NCI-H2029 (cell line): ENCODE measurements at regions not wholly inside any gene's neighbourhood (a gene's known extent, or its start where the extent isn't known, plus 50 kb on each side); places are given as distances from the start of the nearest gene placed in this dataset.
A peak's percentile ranks its signal among the peaks of the same experiment; 100 is the strongest.
"Not testable (repeated sequence)": the region's sequence is repeated elsewhere in the genome, so short reads cannot be mapped to it uniquely, and the experiment has no call there.

ENCODE experiments used
- DNase-seq: peaks from one replicate; lab custom pipeline; 2025; lab: John Stamatoyannopoulos, UW

GRCh38 chr7:19957664-19958063 lies 184.2 kb upstream of the TMEM196 start:
- DNase-seq, result no peak

GRCh38 chr7:19954166-19954565 lies 180.7 kb upstream of the TMEM196 start:
- not testable (repeated sequence) for DNase-seq

- not testable (repeated sequence) for DNase-seq
These were observed 180.0 kb upstream of the TMEM196 start for GRCh38 chr7:19953411-19953810.

DNA sequence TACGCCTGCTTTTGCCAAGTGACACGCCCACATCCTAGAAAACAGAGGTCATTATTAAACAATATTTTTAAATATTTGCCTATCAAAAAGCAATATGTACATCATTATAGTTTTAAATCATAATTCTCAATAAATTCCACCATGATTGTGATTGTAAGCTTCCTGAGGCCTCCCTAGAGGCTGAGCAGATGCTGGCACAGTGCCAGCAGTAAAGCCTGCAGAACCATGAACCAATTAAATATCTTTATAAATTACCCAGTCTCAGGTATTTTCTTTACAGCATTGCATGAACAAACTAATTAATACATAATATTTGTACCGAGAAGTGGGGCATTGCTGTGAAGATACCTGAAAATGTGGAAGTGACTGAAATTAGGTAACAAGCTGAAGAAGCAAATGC lies 174.7 kb upstream of the TMEM196 start:
- no peak for DNase-seq

- DNase-seq, result no peak
These were observed 171.1 kb upstream of the TMEM196 start for GRCh38 chr7:19944363-19945120.

DNA sequence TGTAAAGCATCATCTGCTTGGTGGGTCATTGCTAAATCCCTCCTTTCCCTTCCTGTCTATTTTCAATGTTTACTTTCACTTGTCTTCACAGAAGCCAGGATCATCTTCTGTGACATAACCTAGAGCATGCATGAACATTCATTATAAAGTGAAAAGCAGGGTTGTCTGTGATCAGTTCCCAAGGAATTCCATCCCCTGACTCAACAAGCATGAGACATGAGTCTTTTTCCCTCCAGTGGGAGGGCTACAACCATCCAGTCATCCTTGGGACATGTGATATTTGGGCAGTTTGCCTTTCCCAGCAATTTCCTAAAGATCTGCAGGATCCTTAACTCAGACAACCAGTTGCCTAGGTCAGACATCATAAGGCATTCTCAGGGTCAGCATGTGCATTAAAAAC lies 166.3 kb upstream of the TMEM196 start:
- DNase-seq, result no peak

DNA sequence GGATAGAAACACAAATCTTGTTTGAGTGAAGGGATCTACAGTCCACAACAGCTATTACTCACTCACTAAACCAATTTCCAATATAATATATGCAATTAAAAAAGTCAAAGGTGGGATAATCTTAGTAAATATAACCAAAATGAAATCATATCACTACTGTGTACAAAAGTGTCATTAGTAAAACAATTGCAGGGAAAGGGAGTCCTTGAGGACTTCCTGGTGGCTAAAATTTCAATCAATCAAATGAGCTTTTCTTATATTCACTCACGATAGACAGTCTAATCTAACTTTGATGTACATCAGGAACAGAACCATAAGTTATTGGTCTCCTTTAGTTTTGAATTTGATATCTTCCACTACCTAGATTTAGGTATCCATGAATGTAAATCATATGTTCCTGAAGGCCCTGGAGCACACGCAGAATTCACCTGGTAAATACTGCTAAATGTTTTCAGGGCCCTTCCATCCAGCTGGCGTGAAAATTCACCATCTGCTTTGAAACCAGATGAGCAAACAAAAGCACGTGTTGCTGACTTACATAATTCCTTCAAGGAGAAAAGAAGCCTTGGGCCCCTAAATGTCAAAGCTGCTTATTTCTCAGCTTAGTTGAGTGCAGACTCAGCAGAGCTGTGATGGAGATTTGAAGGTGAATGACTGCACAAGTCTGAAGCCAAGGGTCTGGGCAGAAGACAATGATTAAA lies 159.3 kb upstream of the TMEM196 start:
- DNase-seq, result peak; percentile 36

GRCh38 chr7:19930851-19931250 lies 157.4 kb upstream of the TMEM196 start:
- no peak for DNase-seq

GRCh38 chr7:19930051-19930450 lies 156.6 kb upstream of the TMEM196 start:
- DNase-seq, result no peak

DNA sequence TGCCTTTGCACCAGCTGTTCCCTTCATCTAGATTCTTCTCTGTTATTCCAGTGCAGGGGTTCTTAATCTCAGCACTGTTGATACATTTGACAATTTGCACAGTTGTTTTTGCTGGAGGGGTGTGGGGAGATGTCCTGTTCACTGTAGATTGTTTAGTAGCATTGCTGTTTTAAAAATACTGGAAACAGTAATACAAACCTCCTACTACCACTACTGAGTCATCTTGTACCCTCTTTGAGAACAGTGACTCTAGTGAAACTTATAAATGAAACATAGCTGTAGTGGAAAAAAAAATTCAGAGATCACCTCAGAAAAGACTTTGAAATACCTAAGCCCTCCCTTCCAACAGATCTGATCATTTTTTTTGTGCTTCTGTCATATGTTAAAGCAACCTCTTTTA lies 154.8 kb upstream of the TMEM196 start:
- DNase-seq, result no peak

- DNase-seq, result no peak
These were observed 147.3 kb upstream of the TMEM196 start for GRCh38 chr7:19920705-19921104.

DNA sequence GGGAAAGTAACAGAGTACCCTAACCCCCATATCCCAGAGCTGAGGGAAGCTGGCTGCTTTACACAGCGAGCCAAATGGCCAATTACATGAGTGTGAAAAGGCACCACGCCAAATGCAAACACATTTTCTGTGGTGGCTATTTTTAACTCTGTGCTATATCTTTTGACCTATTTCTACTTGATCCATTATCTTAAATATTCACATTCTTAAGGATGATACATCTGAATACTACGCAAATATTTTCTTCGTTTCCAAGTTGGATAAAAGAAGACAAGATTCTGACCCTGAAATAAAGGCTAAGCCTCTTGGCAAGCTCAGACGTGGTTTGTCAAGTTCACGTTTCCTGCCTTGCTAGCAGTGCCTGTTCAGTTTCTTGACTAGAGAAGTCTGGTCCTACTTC lies 146.7 kb upstream of the TMEM196 start:
- no peak for DNase-seq

DNA sequence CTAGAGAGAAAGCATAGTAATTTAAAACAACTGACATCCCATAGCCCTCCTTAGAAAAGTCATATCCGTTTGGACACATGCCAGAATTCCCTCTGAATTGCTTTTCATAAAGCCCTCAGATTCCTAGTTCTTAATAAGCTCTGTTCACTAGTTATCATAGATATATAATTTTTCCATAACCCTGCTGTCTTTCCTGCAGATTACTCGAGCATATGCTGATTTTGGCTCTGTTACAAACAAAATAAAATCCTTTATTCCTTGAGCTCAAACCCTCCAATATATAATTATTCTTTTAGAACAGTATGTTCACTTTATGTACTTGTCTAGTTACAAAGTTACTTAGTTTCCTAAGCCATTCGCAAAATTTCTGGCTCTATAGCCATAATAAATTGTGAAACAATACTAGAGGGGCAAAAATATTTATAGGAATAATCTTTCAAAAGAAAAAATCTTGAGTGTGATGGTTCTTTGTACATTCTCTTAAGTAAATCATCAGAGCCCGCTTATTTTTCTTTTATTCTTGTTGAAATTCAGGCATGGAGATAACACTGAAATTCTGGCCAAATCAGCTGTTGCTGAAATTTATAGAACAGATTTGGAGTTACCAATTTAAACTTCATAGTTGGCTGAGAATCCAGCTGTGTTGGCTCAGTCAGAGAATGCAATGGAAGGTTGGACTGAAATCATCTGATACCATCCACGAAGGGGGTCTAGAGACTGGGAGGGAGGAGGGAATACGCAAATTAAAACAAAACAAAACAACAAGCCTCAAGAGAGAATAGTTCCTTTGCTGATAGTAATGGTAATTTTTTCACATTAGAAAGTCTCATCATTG lies 146.1 kb upstream of the TMEM196 start:
- no peak for DNase-seq

GRCh38 chr7:19916046-19916445 lies 142.6 kb upstream of the TMEM196 start:
- no peak for DNase-seq

DNA sequence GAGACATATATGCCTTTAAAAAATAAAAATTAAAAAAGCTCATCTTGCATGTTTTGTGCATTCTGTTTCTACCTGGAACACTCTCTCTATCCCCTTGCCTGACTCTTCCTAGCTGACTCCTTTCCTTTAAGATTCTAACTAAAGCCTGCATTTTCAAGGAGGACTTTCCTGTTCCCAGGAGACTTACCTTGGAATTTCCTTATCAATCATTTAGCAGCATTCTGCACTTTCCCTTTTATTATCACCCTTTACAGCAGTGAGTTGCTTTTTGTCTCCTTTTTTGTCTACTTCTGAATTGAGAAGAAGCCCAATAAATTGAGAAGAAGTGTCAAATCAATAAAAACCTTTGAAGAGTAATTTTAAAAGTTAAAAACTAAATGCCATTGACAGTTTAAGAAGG lies 142.2 kb upstream of the TMEM196 start:
- DNase-seq, result no peak

- no peak for DNase-seq
These were observed 141.4 kb upstream of the TMEM196 start for GRCh38 chr7:19914866-19915265.

DNA sequence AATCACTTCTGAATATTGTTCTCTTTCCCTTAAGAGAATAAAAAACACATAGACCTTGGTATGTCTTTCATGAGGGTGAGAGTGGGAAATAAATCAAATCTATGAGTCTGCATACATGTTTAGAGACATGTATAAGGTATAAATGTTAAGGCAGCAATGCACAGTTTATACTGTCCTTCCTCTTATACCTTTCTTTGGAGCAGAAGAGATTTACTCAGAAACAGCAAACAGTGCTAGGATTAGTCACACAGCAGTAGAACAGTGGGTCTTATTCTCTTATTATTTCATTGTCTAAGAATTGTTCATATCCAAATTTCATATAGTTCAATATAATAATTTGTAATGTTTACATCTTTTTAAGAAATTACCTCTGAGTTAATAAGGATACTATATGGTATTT lies 126.7 kb upstream of the TMEM196 start:
- no peak for DNase-seq

GRCh38 chr7:19899529-19899928 lies 126.1 kb upstream of the TMEM196 start:
- DNase-seq, result no peak

DNA sequence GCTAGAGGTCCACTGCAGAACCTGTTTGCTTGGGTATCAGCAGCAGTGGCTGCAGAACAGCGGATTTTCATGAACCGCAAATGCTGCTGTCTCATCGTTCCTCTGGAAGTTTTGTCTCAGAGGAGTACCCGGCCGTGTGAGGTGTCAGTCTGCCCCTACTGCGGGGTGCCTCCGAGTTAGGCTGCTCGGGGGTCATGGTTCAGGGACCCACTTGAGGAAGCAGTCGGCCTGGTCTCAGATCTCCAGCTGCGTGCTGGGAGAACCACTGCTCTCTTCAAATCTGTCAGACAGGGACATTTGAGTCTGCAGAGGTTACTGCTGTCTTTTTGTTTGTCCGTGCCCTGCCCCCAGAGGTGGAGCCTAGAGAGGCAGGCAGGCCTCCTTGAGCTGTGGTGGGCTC lies 109.5 kb upstream of the TMEM196 start:
- not testable (repeated sequence) for DNase-seq

GRCh38 chr7:19872094-19872493 lies 98.7 kb upstream of the TMEM196 start:
- DNase-seq, result no peak

DNA sequence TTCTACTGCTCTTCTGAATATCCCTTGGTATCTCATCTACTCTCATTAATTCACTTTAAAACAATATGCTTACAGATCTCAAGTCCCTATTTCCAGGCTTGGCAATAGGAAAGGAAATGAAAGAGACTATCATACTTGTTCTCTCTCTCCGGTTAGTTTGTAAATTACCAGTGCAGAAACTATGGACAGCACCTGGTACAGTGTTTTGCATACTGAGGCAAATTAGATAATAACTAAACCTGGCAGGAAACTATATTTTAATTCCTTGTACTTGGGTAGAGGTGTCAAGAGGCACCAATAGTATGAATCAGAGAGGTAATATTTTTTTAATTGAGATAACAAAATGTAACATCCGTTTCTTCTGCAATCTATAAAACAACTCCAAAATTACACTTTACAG lies 97.7 kb upstream of the TMEM196 start:
- no peak for DNase-seq

DNA sequence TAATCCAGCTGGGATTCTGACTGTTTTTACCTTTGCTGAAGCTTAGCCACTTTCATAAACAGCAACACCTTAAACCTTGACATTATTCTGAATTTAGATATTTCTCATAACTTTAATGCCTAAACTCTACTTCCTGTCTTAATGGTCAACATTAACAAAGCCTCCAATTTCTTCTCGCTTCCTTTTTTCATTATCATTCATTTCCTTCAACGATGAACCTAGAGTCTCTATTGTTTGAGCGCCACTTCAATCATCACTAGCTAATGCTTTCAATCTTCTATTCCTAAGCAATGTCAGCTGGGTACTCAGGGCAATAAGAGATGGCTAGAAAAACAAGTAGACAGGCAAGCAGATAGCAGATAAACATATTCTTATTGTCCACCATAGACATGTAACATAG lies 96.6 kb upstream of the TMEM196 start:
- no peak for DNase-seq
